ENCODE measurements at regions not wholly inside any gene's neighbourhood (a gene's known extent, or its start where the extent isn't known, plus 50 kb on each side); places are given as distances from the start of the nearest gene placed in this dataset.
"Not testable (repeated sequence)": the region's sequence is repeated elsewhere in the genome, so short reads cannot be mapped to it uniquely, and the experiment has no call there.

DNA sequence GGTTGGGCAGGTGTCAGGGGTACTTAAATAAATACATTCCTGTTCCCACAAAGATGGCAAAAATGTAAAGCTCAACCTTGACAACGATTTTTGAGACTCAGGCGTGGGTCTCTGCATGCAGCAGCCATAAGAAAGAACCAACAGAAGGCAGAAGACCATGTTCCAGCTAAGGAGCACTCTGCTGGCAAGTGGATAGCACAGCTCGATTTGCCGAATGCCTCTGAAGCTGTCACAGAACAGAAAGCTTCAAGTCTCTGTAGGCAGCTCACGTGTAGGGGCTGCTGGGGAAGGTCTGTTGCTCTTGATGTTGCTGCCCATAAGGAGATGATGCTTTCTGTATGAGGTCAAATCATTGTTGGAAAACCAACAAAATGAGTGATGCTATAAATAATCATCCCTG lies 119.6 kb upstream of the GRIN3A start:
- Histone ChIP-seq H3K36me3 (ENCODE audit: control insufficient read depth, insufficient read depth, low read length) (no peaks in the 10 kb centered on the region), H3K27me3 (ENCODE audit: control insufficient read depth, insufficient read depth, low read length) (no peaks in the 10 kb centered on the region), H3K27ac (ENCODE audit: insufficient read depth, low read length, poor library complexity, severe bottlenecking) (no peak overlapping the region), H3K4me3 (ENCODE audit: low read depth, low read length) (no peak overlapping the region), H3K4me1 (ENCODE audit: control insufficient read depth, insufficient read depth, low read length, poor library complexity, severe bottlenecking) (no peaks in the 10 kb centered on the region), H3K9me3 (ENCODE audit: control insufficient read depth in 2 of 2, low read length in 2 of 2) (no peaks in the 10 kb centered on the region)
- DNase-seq (no peak), ATAC-seq (ENCODE audit: low read depth in 2 of 2) (no peak)
- H3K27me3 Mint-ChIP-seq: no peaks in the 10 kb centered on the region
- H3K4me1 Mint-ChIP-seq: no peaks in the 10 kb centered on the region
- H3K9me3 Mint-ChIP-seq: peaks cover 0 to 2% (median 0%) of the 10 kb centered on the region in 7 donors
- no peak overlapping the region for H3K4me3 Mint-ChIP-seq
- H3K27ac Mint-ChIP-seq: no peak overlapping the region
- no peaks in the 10 kb centered on the region for H3K36me3 Mint-ChIP-seq

DNA sequence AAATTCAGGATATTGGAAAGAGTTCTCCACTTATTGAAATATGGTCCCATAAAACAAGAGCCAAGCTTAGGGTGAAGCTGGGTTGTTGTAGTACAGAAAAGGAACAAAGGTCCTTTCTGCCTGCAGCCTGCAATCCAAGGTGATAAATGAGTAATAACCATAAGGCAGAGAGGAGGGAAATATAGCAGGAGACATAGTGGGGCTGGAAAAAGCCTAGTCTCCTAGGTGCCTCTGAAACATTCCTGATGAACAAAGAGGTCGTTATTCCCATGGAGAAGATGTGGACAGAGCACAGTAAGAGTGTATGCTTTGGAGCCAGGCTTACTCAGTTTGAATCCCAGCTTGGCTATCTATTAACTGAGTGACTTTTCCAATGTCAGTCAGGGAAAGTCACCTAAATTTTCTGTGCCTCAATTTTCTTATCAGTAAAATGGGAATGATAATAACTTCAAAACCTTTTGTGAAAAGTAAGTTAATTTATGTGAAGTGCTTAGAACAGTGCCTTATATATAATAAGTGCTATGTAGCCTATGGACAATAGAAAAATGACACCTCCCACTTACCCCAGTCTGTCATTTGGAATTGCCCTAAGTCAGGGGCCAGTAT lies 110.8 kb upstream of the GRIN3A start:
- Histone ChIP-seq H3K4me3 (ENCODE audit: low read depth, low read length) (no peak overlapping the region), H3K9me3 (ENCODE audit: control insufficient read depth in 2 of 2, low read length in 2 of 2) (no peaks in the 10 kb centered on the region), H3K27ac (ENCODE audit: insufficient read depth, low read length, poor library complexity, severe bottlenecking) (no peak overlapping the region), H3K27me3 (ENCODE audit: control insufficient read depth, insufficient read depth, low read length) (no peaks in the 10 kb centered on the region), H3K36me3 (ENCODE audit: control insufficient read depth, insufficient read depth, low read length) (no peaks in the 10 kb centered on the region), H3K4me1 (ENCODE audit: control insufficient read depth, insufficient read depth, low read length, poor library complexity, severe bottlenecking) (no peaks in the 10 kb centered on the region)
- H3K9me3 Mint-ChIP-seq: peaks cover 0 to 5% (median 0%) of the 10 kb centered on the region in 7 donors
- ATAC-seq (ENCODE audit: low read depth in 2 of 2) (no peak), DNase-seq (no peak)
- no peak overlapping the region for H3K4me3 Mint-ChIP-seq
- H3K27me3 Mint-ChIP-seq: no peaks in the 10 kb centered on the region
- H3K4me1 Mint-ChIP-seq: no peaks in the 10 kb centered on the region
- H3K36me3 Mint-ChIP-seq: no peaks in the 10 kb centered on the region
- no peak overlapping the region for H3K27ac Mint-ChIP-seq

DNA sequence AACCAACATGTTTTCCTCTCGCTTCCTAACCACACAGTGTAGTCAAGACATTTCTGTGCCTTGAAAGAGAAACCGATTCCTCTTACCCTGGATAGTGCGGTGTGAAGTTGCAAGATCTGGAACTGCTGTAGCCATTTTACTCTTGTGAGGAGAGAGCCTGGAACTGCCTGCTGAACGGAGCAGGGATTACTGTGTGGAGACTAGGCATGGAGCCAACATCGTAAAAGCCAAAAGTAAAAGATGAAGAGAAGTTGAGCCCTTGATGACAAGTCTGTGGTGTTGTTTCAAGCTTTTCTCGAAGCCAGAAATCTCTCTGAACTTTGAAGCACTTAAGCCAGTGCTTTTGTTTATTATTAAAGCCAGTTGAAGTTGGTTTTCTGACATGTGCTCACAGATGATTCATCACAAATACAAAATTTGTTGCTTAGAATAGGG lies 110.1 kb upstream of the GRIN3A start:
- Histone ChIP-seq H3K4me1 (ENCODE audit: control insufficient read depth, insufficient read depth, low read length, poor library complexity, severe bottlenecking) (no peaks in the 10 kb centered on the region), H3K27ac (ENCODE audit: insufficient read depth, low read length, poor library complexity, severe bottlenecking) (no peak overlapping the region), H3K9me3 (ENCODE audit: control insufficient read depth in 2 of 2, low read length in 2 of 2) (no peaks in the 10 kb centered on the region), H3K36me3 (ENCODE audit: control insufficient read depth, insufficient read depth, low read length) (no peaks in the 10 kb centered on the region), H3K27me3 (ENCODE audit: control insufficient read depth, insufficient read depth, low read length) (no peaks in the 10 kb centered on the region), H3K4me3 (ENCODE audit: low read depth, low read length) (no peak overlapping the region)
- Mint-ChIP-seq H3K27me3 (no peaks in the 10 kb centered on the region), H3K4me1 (no peaks in the 10 kb centered on the region), H3K36me3 (no peaks in the 10 kb centered on the region), H3K4me3 (no peak overlapping the region), H3K27ac (no peak overlapping the region), H3K9me3 (peaks cover 0 to 5% (median 0%) of the 10 kb centered on the region in 7 donors)
- DNase-seq: no peak
- no peak for ATAC-seq (ENCODE audit: low read depth in 2 of 2)

DNA sequence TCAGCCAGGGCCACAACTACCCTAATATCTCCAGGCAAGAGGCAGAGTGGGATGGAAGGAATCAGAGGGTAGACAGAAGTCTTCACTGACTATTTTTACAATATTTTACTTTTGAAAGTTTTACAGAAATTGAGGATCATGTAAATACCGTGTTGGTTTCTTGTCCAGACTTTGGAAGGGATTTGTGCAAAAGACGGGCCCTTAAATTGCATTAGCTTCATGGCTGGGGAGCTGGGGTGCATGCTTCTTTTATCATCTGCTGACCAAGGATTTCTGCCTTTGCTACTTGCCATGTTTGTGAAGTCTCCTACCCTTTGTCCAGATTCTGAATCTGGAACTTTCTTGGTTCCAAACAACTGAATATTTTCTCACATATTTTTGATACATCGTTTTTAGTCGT lies 107.7 kb upstream of the GRIN3A start:
- Mint-ChIP-seq H3K4me1 (no peaks in the 10 kb centered on the region), H3K27ac (no peak overlapping the region)

DNA sequence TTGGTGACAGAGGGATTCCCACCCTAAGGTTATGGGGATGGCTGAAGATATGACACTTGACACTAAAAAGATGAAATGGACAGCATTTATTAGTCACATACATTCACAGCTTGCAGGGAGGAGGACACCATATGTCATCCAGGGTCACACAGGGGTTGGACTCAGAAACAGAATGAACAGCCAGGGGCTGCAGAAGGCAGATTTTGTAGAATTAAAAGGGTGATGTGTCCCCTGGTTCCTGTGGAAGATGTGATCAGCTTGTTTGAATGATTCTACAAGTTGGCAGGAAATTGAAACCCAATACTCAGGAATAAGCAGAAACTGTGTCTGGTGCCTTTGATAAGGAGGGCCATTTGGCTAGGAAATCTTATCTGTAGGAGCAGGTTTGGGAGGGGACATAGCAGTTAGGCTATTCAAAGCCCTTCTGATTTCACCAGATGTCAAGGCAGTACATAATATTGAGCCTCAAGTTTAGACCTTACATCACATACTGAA lies 102.3 kb upstream of the GRIN3A start:
- ATAC-seq (ENCODE audit: low read depth in 2 of 2) (no peak), DNase-seq (no peak)
- Histone ChIP-seq H3K4me3 (ENCODE audit: low read depth, low read length) (no peak overlapping the region), H3K4me1 (ENCODE audit: control insufficient read depth, insufficient read depth, low read length, poor library complexity, severe bottlenecking) (no peaks in the 10 kb centered on the region), H3K36me3 (ENCODE audit: control insufficient read depth, insufficient read depth, low read length) (no peaks in the 10 kb centered on the region), H3K27ac (ENCODE audit: insufficient read depth, low read length, poor library complexity, severe bottlenecking) (no peak overlapping the region), H3K9me3 (ENCODE audit: control insufficient read depth in 2 of 2, low read length in 2 of 2) (no peaks in the 10 kb centered on the region), H3K27me3 (ENCODE audit: control insufficient read depth, insufficient read depth, low read length) (no peaks in the 10 kb centered on the region)
- Mint-ChIP-seq H3K27me3 (peaks cover 4% of the 10 kb centered on the region), H3K27ac (no peak overlapping the region), H3K36me3 (no peaks in the 10 kb centered on the region), H3K4me1 (no peaks in the 10 kb centered on the region), H3K4me3 (no peak overlapping the region), H3K9me3 (peaks cover 0 to 7% (median 2%) of the 10 kb centered on the region in 7 donors)

More for the DNA sequence above, 107.7 kb upstream of the GRIN3A start:
- peaks cover 0 to 3% (median 0%) of the 10 kb centered on the region in 7 donors for H3K9me3 Mint-ChIP-seq
- H3K27ac ChIP-seq (ENCODE audit: insufficient read depth, low read length, poor library complexity, severe bottlenecking): no peak overlapping the region
- no peaks in the 10 kb centered on the region for H3K27me3 Mint-ChIP-seq
- no peak for DNase-seq
- ATAC-seq (ENCODE audit: low read depth in 2 of 2): no peak
- no peaks in the 10 kb centered on the region for H3K27me3 ChIP-seq (ENCODE audit: control insufficient read depth, insufficient read depth, low read length)
- H3K4me3 ChIP-seq (ENCODE audit: low read depth, low read length): no peak overlapping the region
- no peaks in the 10 kb centered on the region for H3K36me3 Mint-ChIP-seq
- H3K4me1 ChIP-seq (ENCODE audit: control insufficient read depth, insufficient read depth, low read length, poor library complexity, severe bottlenecking): no peaks in the 10 kb centered on the region
- no peaks in the 10 kb centered on the region for H3K36me3 ChIP-seq (ENCODE audit: control insufficient read depth, insufficient read depth, low read length)
- no peak overlapping the region for H3K4me3 Mint-ChIP-seq
- H3K9me3 ChIP-seq (ENCODE audit: control insufficient read depth in 2 of 2, low read length in 2 of 2): no peaks in the 10 kb centered on the region

DNA sequence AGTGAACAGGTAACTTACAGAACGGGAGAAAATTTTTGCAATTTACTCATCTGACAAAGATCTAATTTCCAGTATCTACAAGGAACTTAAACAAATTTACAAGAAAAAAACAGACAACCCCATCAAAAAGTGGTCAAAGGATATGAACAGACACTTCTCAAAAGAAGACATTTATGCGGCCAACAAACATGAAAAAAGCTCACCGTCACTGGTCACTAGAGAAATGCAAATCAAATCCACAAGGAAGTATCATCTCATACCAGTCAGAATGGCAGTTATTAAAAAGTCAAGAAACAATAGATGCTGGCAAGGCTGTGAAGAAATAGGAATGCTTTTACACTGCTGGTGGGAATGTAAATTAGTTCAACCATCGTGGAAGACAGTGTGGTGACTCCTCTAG lies 100.5 kb upstream of the GRIN3A start:
- not testable (repeated sequence) for H3K27ac ChIP-seq (ENCODE audit: insufficient read depth, low read length, poor library complexity, severe bottlenecking); H3K9me3 Mint-ChIP-seq; H3K36me3 ChIP-seq (ENCODE audit: control insufficient read depth, insufficient read depth, low read length); H3K4me3 Mint-ChIP-seq; H3K36me3 Mint-ChIP-seq; H3K27me3 ChIP-seq (ENCODE audit: control insufficient read depth, insufficient read depth, low read length); H3K4me1 ChIP-seq (ENCODE audit: control insufficient read depth, insufficient read depth, low read length, poor library complexity, severe bottlenecking); ATAC-seq (ENCODE audit: low read depth in 2 of 2); H3K4me1 Mint-ChIP-seq; H3K9me3 ChIP-seq (ENCODE audit: control insufficient read depth in 2 of 2, low read length in 2 of 2); DNase-seq; H3K4me3 ChIP-seq (ENCODE audit: low read depth, low read length); H3K27ac Mint-ChIP-seq; H3K27me3 Mint-ChIP-seq

DNA sequence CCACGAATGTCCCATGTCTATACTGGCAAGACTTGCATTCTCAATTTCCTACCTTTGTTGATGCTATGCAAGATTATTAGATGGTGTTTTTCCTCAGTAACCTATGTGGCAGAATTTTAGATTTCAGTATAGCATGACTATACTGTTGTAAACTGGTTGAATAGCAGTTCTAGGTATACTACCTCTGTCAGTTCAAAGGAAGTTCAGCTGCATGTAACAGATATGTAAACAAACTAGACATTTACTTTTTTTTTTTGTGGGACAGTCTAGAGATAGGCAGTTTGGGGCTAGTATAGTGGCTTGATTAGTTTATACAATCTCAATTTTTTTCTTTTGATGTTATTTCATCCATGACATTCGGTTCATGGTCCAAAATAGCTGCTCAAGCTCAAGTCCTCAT lies 97.6 kb upstream of the GRIN3A start:
- ATAC-seq (ENCODE audit: low read depth in 2 of 2) (no peak), DNase-seq (no peak)
- H3K27me3 Mint-ChIP-seq: peaks cover 4% of the 10 kb centered on the region
- Histone ChIP-seq H3K4me1 (ENCODE audit: control insufficient read depth, insufficient read depth, low read length, poor library complexity, severe bottlenecking) (no peaks in the 10 kb centered on the region), H3K27me3 (ENCODE audit: control insufficient read depth, insufficient read depth, low read length) (no peaks in the 10 kb centered on the region), H3K9me3 (ENCODE audit: control insufficient read depth in 2 of 2, low read length in 2 of 2) (no peaks in the 10 kb centered on the region), H3K4me3 (ENCODE audit: low read depth, low read length) (no peak overlapping the region), H3K27ac (ENCODE audit: insufficient read depth, low read length, poor library complexity, severe bottlenecking) (no peak overlapping the region), H3K36me3 (ENCODE audit: control insufficient read depth, insufficient read depth, low read length) (no peaks in the 10 kb centered on the region)
- H3K27ac Mint-ChIP-seq: no peak overlapping the region
- no peaks in the 10 kb centered on the region for H3K36me3 Mint-ChIP-seq
- H3K4me3 Mint-ChIP-seq: no peak overlapping the region
- H3K9me3 Mint-ChIP-seq: peaks cover 0 to 5% (median 3%) of the 10 kb centered on the region in 7 donors
- H3K4me1 Mint-ChIP-seq: no peaks in the 10 kb centered on the region

DNA sequence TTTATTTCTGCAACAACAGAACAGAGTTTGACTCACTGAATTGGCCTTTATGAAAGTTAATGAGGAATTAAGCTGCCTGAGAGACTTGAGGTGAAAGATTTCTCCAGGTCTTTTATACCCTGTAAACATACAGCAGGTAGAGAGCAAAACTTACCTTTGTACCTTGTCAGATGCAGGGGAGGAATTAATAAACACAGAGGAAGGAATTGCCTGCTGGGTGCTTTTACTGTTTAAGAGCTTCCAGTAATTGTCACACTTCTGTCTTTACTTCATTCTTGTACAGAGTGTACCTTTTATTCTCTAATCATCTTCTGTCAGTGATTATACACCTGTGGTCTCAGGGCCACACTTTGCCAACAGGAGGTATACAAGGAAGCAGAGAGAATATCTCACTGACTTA lies 94.0 kb upstream of the GRIN3A start:
- DNase-seq: no peak
- Mint-ChIP-seq H3K36me3 (no peaks in the 10 kb centered on the region), H3K9me3 (peaks cover 0 to 4% (median 2%) of the 10 kb centered on the region in 7 donors), H3K27me3 (peaks cover 4% of the 10 kb centered on the region), H3K4me1 (no peaks in the 10 kb centered on the region), H3K27ac (no peak overlapping the region), H3K4me3 (no peak overlapping the region)
- Histone ChIP-seq H3K27ac (ENCODE audit: insufficient read depth, low read length, poor library complexity, severe bottlenecking) (no peak overlapping the region), H3K36me3 (ENCODE audit: control insufficient read depth, insufficient read depth, low read length) (no peaks in the 10 kb centered on the region), H3K27me3 (ENCODE audit: control insufficient read depth, insufficient read depth, low read length) (no peaks in the 10 kb centered on the region), H3K9me3 (ENCODE audit: control insufficient read depth in 2 of 2, low read length in 2 of 2) (no peaks in the 10 kb centered on the region), H3K4me3 (ENCODE audit: low read depth, low read length) (no peak overlapping the region), H3K4me1 (ENCODE audit: control insufficient read depth, insufficient read depth, low read length, poor library complexity, severe bottlenecking) (no peaks in the 10 kb centered on the region)
- ATAC-seq (ENCODE audit: low read depth in 2 of 2): no peak
